Naive thymus-derived CD8-positive, alpha-beta T cell (primary cell): ENCODE measurements at regions not wholly inside any gene's neighbourhood (a gene's known extent, or its start where the extent isn't known, plus 50 kb on each side); places are given as distances from the start of the nearest gene placed in this dataset.

Source experiments
- ATAC-seq, 2 donors: fragments of 150-1000 bp; cut with Tn5 transposase in 1 of 2; sonication (Bioruptor Pico), chemical (Tn5 transposase) in 1 of 2; 1 replicate in 1 of 2; 2 replicates in 1 of 2; pipeline ENCODE4 v1.10.0; 2021; ENCODE audit warnings: mild to moderate bottlenecking in 2 of 2, moderate library complexity in 2 of 2
- POLR2A ChIA-PET: fragments of 350-600 bp; sonication (Branson Sonifier 250); formaldehyde crosslinking; loops from one replicate; lab custom pipeline; 2021; ENCODE audit warnings: antibody characterized with exemption; lab: Charles Lee
- DNase-seq, 10 donors: peaks; one replicate each; pipeline versions ENCODE4 v3.0.0 to v3.0.0-alpha.2; 2020 to 2022
- H3K27ac Mint-ChIP-seq, 10 donors: one replicate each; pipeline ENCODE4 v1.8.0; 2020 to 2022; ENCODE audit warnings: mild to moderate bottlenecking in 10 of 10, mixed read lengths in 10 of 10, moderate library complexity in 4 of 10, inconsistent platforms in 1 of 10
- H3K27me3 Mint-ChIP-seq, 5 donors: one replicate each; pipeline ENCODE4 v1.8.0; 2021 to 2022; ENCODE audit warnings: mixed read lengths in 5 of 5
- H3K36me3 Mint-ChIP-seq, 3 donors: one replicate each; pipeline ENCODE4 v1.8.0; 2020 to 2022; ENCODE audit warnings: mixed read lengths in 3 of 3, mild to moderate bottlenecking in 2 of 3, inconsistent platforms in 1 of 3
- H3K4me1 Mint-ChIP-seq, 4 donors: one replicate each; pipeline ENCODE4 v1.8.0; 2021 to 2022; ENCODE audit warnings: mixed read lengths in 4 of 4
- H3K4me3 Mint-ChIP-seq, 10 donors: one replicate each; pipeline ENCODE4 v1.8.0; 2020 to 2022; ENCODE audit warnings: mild to moderate bottlenecking in 10 of 10, mixed read lengths in 10 of 10, moderate library complexity in 6 of 10, inconsistent platforms in 1 of 10
- H3K9me3 Mint-ChIP-seq, 9 donors: one replicate each; pipeline ENCODE4 v1.8.0; 2020 to 2022; ENCODE audit warnings: mixed read lengths in 9 of 9, mild to moderate bottlenecking in 3 of 9, inconsistent platforms in 1 of 9, moderate library complexity in 1 of 9

DNA sequence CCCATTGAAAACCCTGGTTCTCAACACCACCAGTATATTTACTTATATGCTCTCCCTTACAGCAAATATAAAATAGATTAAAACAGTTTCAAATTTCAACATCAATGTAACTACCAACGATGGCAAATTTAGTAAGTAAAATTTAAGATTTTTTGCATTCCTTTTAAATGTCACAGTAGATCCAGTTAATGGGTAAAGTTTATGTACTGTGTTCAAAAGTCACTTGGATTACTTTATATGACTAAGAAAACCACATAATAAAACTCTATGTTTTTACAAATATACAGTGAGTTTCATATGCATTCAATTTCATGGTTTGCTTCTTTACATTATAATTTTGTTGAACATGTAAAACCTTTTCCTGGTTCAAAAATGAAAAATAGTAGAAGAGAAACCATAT lies 364.6 kb downstream of the AASDHPPT start:
- ATAC-seq (no peak), DNase-seq (no peak)
- Mint-ChIP-seq H3K27me3 (no peaks in the 10 kb centered on the region), H3K27ac (no peak overlapping the region), H3K36me3 (no peaks in the 10 kb centered on the region), H3K9me3 (peaks cover 0 to 17% (median 1%) of the 10 kb centered on the region in 9 donors), H3K4me3 (no peak overlapping the region), H3K4me1 (no peaks in the 10 kb centered on the region)
- POLR2A ChIA-PET = no interaction called here

DNA sequence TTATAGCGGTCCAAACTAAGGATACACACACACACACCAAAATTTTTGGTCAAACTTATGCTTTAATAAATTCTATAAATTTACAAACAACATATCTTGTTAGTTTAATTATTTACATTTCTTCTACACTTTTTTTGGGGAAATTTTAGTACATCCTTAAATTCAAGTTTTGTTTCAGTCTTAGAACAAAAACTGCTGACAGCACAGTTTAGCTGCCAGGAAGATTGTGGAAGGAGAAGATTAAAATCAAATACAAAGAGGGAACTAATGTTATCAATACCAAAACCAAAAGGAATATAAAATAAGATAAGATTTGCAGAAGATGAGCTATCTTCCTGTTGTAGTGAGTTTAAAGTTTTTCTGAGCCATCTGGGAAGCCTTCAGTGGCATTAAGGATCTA lies 368.8 kb downstream of the AASDHPPT start:
- no peak overlapping the region for H3K4me3 Mint-ChIP-seq
- DNase-seq (no peak), ATAC-seq (no peak)
- no peaks in the 10 kb centered on the region for H3K27me3 Mint-ChIP-seq
- POLR2A ChIA-PET = no interaction called here
- no peaks in the 10 kb centered on the region for H3K36me3 Mint-ChIP-seq
- H3K4me1 Mint-ChIP-seq = no peaks in the 10 kb centered on the region
- H3K9me3 Mint-ChIP-seq = peaks cover 0 to 25% (median 4%) of the 10 kb centered on the region in 9 donors
- H3K27ac Mint-ChIP-seq = no peak overlapping the region

DNA sequence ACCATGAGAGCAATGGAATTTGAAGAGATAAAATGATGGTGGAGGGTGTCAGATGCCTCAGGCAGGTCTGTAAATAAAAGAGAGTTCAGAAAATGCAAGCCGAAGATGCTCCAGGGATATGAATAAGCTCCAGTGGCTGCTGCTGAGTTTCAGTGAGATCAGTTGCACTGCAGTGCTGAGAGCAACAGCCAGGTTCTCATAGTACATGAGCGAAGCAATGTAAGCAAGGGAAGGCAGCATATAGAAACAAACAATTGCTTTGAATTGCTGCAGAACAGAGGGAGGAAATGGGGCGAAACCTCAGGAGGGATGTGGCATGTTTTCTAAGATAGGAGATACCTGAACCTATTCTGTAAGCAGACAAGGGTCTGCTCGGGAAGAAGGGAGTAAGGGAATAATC lies 369.5 kb downstream of the AASDHPPT start:
- Mint-ChIP-seq H3K27ac (no peak overlapping the region), H3K4me1 (no peaks in the 10 kb centered on the region), H3K27me3 (no peaks in the 10 kb centered on the region), H3K36me3 (no peaks in the 10 kb centered on the region), H3K4me3 (no peak overlapping the region), H3K9me3 (peaks cover 0 to 25% (median 5%) of the 10 kb centered on the region in 9 donors)
- ATAC-seq (no peak), DNase-seq (no peak)
- POLR2A ChIA-PET = no interaction called here

DNA sequence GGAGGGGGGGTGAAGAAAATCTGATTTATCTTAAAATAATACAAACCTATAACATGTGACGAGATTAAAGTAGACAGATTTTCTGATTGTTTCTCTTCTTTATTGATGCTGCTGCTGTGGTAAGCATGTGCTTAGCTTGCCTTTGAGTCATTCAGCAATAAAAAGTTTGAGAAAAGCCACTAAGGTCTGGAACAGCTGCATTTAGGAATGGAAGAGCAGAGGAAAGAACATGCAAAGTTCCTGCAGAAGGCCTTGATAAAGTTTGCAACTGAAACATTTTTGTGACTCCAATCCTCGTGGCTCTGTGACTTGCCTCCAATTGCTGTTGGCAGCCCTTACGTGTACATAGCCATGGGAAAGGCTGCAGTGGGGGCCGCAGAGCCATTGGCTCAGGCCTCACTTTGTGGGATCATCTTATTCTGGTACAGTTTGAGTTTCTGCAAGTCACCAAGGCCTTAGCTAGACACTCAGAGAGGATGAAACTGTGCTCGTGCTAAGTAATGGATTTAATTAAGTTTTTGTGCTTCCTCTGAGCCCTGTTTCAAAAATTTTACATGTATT lies 370.2 kb downstream of the AASDHPPT start:
- Mint-ChIP-seq H3K27me3 (no peaks in the 10 kb centered on the region), H3K36me3 (no peaks in the 10 kb centered on the region), H3K4me3 (no peak overlapping the region), H3K9me3 (peaks cover 0 to 25% (median 3%) of the 10 kb centered on the region in 9 donors), H3K27ac (no peak overlapping the region), H3K4me1 (no peaks in the 10 kb centered on the region)
- POLR2A ChIA-PET = no interaction called here
- DNase-seq (no peak), ATAC-seq (no peak)

DNA sequence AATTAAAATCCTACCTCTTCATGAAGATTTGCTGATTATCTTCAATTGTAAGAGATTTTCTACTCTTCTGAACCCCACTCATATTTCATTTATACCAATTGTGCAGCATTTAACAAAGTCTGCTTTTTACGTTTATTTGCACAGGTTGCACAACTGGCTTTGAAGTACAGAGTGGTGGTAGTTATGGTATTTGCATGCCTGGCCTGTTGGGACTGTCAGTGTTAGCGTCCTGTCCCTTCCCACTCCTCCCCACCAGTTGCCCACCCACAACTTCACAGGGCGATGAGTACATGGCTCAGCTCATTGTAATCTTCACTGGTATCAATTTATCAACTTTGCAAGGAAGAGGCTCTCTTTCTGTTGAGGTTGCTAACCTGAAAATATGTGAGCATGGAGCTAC lies 372.3 kb downstream of the AASDHPPT start:
- no peaks in the 10 kb centered on the region for H3K36me3 Mint-ChIP-seq
- H3K27ac Mint-ChIP-seq = peak overlapping the region in 1 of 10 donors; percentile 1
- H3K27me3 Mint-ChIP-seq = no peaks in the 10 kb centered on the region
- no peak overlapping the region for H3K4me3 Mint-ChIP-seq
- H3K9me3 Mint-ChIP-seq = peaks cover 2 to 32% (median 5%) of the 10 kb centered on the region in 9 donors
- H3K4me1 Mint-ChIP-seq = no peaks in the 10 kb centered on the region
- ATAC-seq (no peak), DNase-seq (no peak)
- POLR2A ChIA-PET = no interaction called here

DNA sequence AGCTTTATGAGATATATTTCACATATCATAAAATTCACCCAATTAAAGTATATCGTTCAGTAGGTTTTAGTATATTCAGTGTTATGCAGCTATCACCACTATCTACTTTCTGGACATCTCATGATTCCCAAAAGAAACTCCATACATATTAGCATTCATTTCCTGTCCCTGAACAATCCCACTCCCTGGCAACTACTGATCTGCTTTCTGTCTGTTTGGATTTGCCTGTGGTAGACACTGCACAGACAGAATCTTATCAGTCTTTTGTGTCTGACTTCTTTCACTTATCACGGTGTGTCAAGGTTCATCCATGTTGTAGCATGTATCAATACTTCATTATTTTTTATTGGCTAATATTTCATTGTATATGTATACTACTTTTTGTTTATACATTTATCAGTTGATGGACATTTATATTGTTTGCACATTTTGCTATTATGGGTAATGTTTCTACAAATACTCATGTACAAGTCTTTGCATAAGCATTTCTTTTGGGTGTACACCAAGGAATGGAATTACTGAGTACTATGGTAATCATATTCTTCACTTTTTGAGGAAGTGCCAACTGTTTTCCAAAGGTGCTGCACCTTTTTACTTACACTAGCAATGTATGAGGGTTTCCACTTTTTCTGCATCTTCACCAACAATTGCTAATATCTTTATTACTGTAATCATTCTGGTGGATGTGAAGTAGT lies 373.9 kb downstream of the AASDHPPT start:
- no peaks in the 10 kb centered on the region for H3K27me3 Mint-ChIP-seq
- H3K4me3 Mint-ChIP-seq = no peak overlapping the region
- H3K27ac Mint-ChIP-seq = no peak overlapping the region
- no peaks in the 10 kb centered on the region for H3K36me3 Mint-ChIP-seq
- no peaks in the 10 kb centered on the region for H3K4me1 Mint-ChIP-seq
- POLR2A ChIA-PET = no interaction called here
- DNase-seq (no peak), ATAC-seq (no peak)
- H3K9me3 Mint-ChIP-seq = peaks cover 2 to 35% (median 11%) of the 10 kb centered on the region in 9 donors

DNA sequence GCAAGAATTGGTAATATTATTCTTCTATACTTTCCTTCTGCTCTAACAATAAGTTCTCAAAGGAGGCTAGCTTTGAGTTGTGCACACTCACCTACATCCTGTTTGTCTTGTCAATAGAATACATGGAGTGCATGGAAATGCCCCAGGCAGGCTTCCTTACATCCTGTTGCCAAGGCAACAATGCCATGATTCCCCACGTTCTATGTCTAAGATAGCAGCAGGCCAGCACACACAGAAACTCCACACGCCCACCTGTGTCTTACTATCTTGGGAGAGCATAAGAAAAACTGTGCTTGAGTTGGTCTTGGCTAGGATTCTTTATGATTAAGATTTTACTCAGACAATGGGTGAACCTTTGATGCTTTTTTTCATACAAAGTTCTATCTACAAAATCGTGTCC lies 379.2 kb downstream of the AASDHPPT start:
- no peak for DNase-seq
- H3K27ac Mint-ChIP-seq = no peak overlapping the region
- peaks cover 0 to 38% (median 16%) of the 10 kb centered on the region in 9 donors for H3K9me3 Mint-ChIP-seq
- no peak overlapping the region for H3K4me3 Mint-ChIP-seq
- H3K4me1 Mint-ChIP-seq = no peaks in the 10 kb centered on the region
- no peaks in the 10 kb centered on the region for H3K36me3 Mint-ChIP-seq
- no peak for ATAC-seq
- POLR2A ChIA-PET = no interaction called here
- H3K27me3 Mint-ChIP-seq = no peaks in the 10 kb centered on the region

DNA sequence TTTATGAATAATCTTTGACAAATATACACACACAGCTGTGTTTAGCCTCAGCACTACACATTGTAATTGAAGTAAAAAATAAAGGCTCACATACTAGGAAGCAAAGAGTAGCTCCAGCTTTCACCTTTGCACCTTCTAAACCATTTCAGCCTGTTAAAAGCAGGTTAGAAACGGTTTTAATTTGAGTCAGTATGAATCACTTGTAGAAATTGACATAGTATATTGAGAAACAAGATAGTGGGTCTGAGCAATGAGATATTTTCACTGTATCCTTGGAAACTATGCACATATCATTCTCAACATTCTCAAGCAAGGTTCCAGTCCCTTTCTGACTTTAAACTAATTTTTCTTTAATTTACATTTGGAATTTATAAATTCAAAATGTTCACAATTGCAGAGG lies 380.3 kb downstream of the AASDHPPT start:
- Mint-ChIP-seq H3K4me3 (no peak overlapping the region), H3K9me3 (peaks cover 0 to 38% (median 15%) of the 10 kb centered on the region in 9 donors), H3K27me3 (no peaks in the 10 kb centered on the region), H3K36me3 (no peaks in the 10 kb centered on the region), H3K27ac (no peak overlapping the region), H3K4me1 (no peaks in the 10 kb centered on the region)
- ATAC-seq = no peak
- DNase-seq = no peak
- POLR2A ChIA-PET = no interaction called here

DNA sequence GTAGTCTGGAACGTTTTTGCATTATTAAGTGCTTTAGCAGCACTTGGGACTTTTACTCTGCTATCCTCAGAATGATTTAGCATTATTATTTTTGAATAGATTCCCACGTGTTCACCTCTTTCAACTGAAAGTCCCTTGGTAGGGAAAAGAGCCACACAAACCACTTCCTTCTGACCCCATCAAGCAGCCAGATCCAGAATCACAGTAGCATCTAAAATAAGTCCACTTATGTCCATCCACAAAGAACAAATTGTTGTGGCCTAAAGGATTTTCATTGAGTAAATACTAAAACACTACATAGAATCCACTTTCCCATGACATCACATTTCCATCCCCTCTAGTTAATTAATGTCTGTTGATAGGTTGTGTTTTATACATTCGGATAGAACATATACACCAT lies 381.7 kb downstream of the AASDHPPT start:
- POLR2A ChIA-PET = no interaction called here
- H3K4me1 Mint-ChIP-seq = no peaks in the 10 kb centered on the region
- H3K27ac Mint-ChIP-seq = no peak overlapping the region
- H3K27me3 Mint-ChIP-seq = no peaks in the 10 kb centered on the region
- H3K4me3 Mint-ChIP-seq = no peak overlapping the region
- no peaks in the 10 kb centered on the region for H3K36me3 Mint-ChIP-seq
- peaks cover 2 to 26% (median 13%) of the 10 kb centered on the region in 9 donors for H3K9me3 Mint-ChIP-seq
- DNase-seq (no peak), ATAC-seq (no peak)

DNA sequence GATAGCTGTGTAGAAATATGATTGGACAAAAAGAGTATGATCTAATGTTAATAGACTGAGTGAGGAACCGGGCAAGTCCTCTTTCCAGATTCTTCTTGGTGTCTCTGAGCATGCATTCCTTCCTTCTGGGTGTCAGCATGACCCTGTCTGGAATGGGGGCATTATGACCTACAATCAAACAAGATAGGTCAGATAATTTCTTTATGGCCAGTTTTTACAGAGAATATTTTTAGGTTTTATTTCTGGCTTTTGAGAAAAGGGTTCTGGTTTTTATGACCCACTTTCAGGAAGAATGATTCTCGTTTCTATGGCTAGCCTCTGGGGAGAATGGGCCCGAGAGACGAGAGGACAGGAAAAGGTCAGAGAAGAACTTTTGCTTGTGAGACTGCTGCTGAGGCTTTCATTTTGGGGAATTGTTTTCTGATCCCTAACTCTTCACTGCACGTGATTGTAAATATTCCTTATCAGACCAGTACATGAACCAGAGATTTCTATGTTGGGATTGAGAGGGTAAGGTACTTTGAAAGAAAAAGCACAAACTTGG lies 383.8 kb downstream of the AASDHPPT start:
- H3K9me3 Mint-ChIP-seq = peaks cover 0 to 23% (median 5%) of the 10 kb centered on the region in 9 donors
- no peak overlapping the region for H3K27ac Mint-ChIP-seq
- POLR2A ChIA-PET = no interaction called here
- ATAC-seq (no peak), DNase-seq (no peak)
- no peak overlapping the region for H3K4me3 Mint-ChIP-seq
- H3K4me1 Mint-ChIP-seq = no peaks in the 10 kb centered on the region
- no peaks in the 10 kb centered on the region for H3K36me3 Mint-ChIP-seq
- H3K27me3 Mint-ChIP-seq = no peaks in the 10 kb centered on the region

DNA sequence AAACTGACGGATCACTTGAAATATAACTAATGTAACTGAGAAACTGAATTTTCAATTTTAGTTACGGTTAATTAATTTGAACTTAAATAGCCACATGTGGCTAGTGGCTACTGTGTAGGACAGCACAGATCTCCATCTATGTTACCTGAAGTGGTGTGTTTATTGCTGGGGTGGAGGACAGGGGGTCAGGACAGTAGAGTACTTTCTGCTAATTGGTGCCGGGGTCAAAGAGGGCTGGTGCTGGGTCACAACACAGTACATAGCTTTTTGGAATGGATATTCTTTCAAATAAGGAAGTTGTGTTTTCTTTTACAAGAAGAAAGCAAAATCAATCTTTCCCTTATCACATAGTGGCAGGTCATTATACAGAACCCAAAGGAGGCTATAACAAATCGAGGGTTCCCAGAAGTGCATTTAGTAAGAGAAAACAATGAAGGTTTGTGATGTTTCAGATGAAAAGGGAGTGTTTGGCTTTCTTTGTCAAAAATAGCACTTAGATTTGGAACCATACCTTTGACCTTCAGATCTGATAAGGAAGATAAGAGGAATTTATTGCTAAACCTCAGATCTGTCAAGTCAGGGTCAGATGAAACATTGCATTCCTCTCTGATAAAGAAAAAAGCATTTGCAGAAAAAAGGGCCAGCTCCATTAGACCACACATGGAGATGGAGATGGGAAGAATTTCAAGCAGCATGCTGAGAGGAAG lies 384.5 kb downstream of the AASDHPPT start:
- no peak overlapping the region for H3K4me3 Mint-ChIP-seq
- H3K4me1 Mint-ChIP-seq = no peaks in the 10 kb centered on the region
- H3K36me3 Mint-ChIP-seq = no peaks in the 10 kb centered on the region
- no peak overlapping the region for H3K27ac Mint-ChIP-seq
- no peak for DNase-seq
- POLR2A ChIA-PET = no interaction called here
- ATAC-seq = no peak
- peaks cover 0 to 23% (median 4%) of the 10 kb centered on the region in 9 donors for H3K9me3 Mint-ChIP-seq
- no peaks in the 10 kb centered on the region for H3K27me3 Mint-ChIP-seq

DNA sequence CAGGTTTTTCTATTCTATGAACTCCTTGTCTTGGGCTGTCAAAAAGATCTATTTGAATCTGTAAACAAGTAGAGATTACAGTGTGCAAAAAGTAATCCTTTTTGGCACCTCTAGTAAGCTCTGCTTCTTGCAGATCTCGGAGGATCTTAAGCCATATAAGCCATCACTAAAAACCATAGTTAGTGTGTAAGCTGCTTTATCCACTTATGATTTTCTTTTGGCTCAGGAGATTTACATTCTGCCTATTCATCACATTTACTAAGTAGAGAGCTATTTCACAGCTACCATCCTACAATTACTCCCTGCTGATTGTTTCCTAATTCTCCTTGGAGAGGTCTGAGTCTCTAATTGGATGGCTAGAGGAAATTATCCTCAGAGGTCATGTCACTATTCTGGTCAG lies 385.7 kb downstream of the AASDHPPT start:
- no peak overlapping the region for H3K4me3 Mint-ChIP-seq
- no peaks in the 10 kb centered on the region for H3K36me3 Mint-ChIP-seq
- no peaks in the 10 kb centered on the region for H3K4me1 Mint-ChIP-seq
- DNase-seq (no peak), ATAC-seq (no peak)
- peaks cover 0 to 28% (median 4%) of the 10 kb centered on the region in 9 donors for H3K9me3 Mint-ChIP-seq
- H3K27me3 Mint-ChIP-seq = no peaks in the 10 kb centered on the region
- POLR2A ChIA-PET = no interaction called here
- no peak overlapping the region for H3K27ac Mint-ChIP-seq

DNA sequence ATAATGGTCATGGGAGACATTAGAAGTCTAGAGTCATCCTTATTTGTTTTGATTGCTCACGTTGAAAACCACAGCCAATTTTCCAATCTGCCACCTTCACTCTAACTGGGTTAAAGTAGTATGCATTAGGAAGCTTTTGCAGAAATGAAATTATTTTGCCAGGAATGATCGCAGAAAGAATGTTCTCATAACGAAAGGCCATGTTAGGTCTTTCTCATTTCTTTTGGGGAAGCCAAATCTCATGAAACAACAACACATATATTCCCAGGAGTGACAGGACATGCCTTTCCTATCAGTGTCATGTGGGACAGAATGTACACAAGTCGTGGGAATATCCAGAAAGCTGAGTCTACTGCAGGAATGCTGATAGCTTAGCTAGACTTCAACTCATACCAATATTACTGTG lies 386.3 kb downstream of the AASDHPPT start:
- peaks cover 0 to 34% (median 4%) of the 10 kb centered on the region in 9 donors for H3K9me3 Mint-ChIP-seq
- ATAC-seq (no peak), DNase-seq (no peak)
- POLR2A ChIA-PET = no interaction called here
- H3K27me3 Mint-ChIP-seq = no peaks in the 10 kb centered on the region
- no peaks in the 10 kb centered on the region for H3K36me3 Mint-ChIP-seq
- no peaks in the 10 kb centered on the region for H3K4me1 Mint-ChIP-seq
- H3K4me3 Mint-ChIP-seq = no peak overlapping the region
- no peak overlapping the region for H3K27ac Mint-ChIP-seq
